ENCODE measurements at regions not wholly inside any gene's neighbourhood (a gene's known extent, or its start where the extent isn't known, plus 50 kb on each side); places are given as distances from the start of the nearest gene placed in this dataset.

GRCh38 chr2:163008642-163009041 lies 170.1 kb upstream of the KCNH7 start (continued):
- TF ChIP-seq REST (IDR thresholded peaks at IDR 0.05; ENCODE audit: borderline replicate concordance) (no peak), REST (CRISPR knock-in tag; IDR thresholded peaks at IDR 0.05; ENCODE audit: low read depth) (no peak), MGA (IDR thresholded peaks at IDR 0.05) (no peak), MAFG (tag; conservative IDR thresholded peaks at IDR 0.05) (no peak)
